BLaER1 treated with 17β-estradiol and CSF1 and Interleukin-3, amounts not matched to agents 10 nM and 100 nM (cell line): ENCODE measurements at regions not wholly inside any gene's neighbourhood (a gene's known extent, or its start where the extent isn't known, plus 50 kb on each side); places are given as distances from the start of the nearest gene placed in this dataset.

Source experiments
- H3K27ac ChIP-seq, 11 experiments: shearing (Covaris generic); formaldehyde crosslinking; 2 replicates each; pipeline ENCODE4 v1.8.1; 2022
- H3K27me3 ChIP-seq, 11 experiments: shearing (Covaris generic); formaldehyde crosslinking; 2 replicates each; pipeline ENCODE4 v1.8.1; 2022
- H3K36me3 ChIP-seq, 11 experiments: shearing (Covaris generic); formaldehyde crosslinking; 2 replicates each; pipeline ENCODE4 v1.8.1; 2022
- H3K4me1 ChIP-seq, 10 experiments: shearing (Covaris generic); formaldehyde crosslinking; 2 replicates each; pipeline ENCODE4 v1.8.1; 2022
- H3K4me2 ChIP-seq, 11 experiments: shearing (Covaris generic); formaldehyde crosslinking; 2 replicates each; pipeline ENCODE4 v1.8.1; 2022
- H3K4me3 ChIP-seq, 10 experiments: shearing (Covaris generic); formaldehyde crosslinking; 2 replicates each; pipeline ENCODE4 v1.8.1; 2022
- H3K9ac ChIP-seq, 11 experiments: shearing (Covaris generic); formaldehyde crosslinking; 2 replicates each; pipeline ENCODE4 v1.8.1; 2022
- H3K9me3 ChIP-seq, 11 experiments: shearing (Covaris generic); formaldehyde crosslinking; replicated peaks in 1 of 11; 2 replicates each; pipeline ENCODE4 v1.8.1; 2022
- H4K20me1 ChIP-seq, 11 experiments: shearing (Covaris generic); formaldehyde crosslinking; 2 replicates each; pipeline ENCODE4 v1.8.1; 2022
- Cebpa-rat ChIP-seq, 11 experiments: shearing (Covaris generic); IDR thresholded peaks; 2 replicates each; pipeline ENCODE4 v1.8.1; 2022

- no peak overlapping the region for H3K4me3 ChIP-seq
- no peaks in the 10 kb centered on the region; a peak in 1 of 22 replicates for H3K9me3 ChIP-seq
- H4K20me1 ChIP-seq, result peaks cover 0 to 13% (median 0%) of the 10 kb centered on the region in 11 experiments; a peak in 3 of 22 replicates
- no peak overlapping the region for H3K9ac ChIP-seq
- no peak for TF ChIP-seq Cebpa-rat (IDR thresholded peaks at IDR 0.05)
- H3K36me3 ChIP-seq, result no peaks in the 10 kb centered on the region
- peaks cover 0 to 7% (median 0%) of the 10 kb centered on the region in 10 experiments; a peak in 3 of 20 replicates for H3K4me1 ChIP-seq
- no peaks in the 10 kb centered on the region for H3K27me3 ChIP-seq
- no peak overlapping the region for H3K4me2 ChIP-seq
- no peak overlapping the region for H3K27ac ChIP-seq
These were observed 143.4 kb downstream of the CTTN start for GRCh38 chr11:70541699-70542098.

GRCh38 chr11:70542406-70542805 lies 144.1 kb downstream of the CTTN start:
- Histone ChIP-seq H3K9me3 (no peaks in the 10 kb centered on the region; a peak in 1 of 22 replicates), H3K9ac (no peak overlapping the region), H3K27me3 (no peaks in the 10 kb centered on the region), H3K4me2 (no peak overlapping the region), H3K4me3 (no peak overlapping the region), H3K36me3 (no peaks in the 10 kb centered on the region), H3K4me1 (peaks cover 0 to 7% (median 0%) of the 10 kb centered on the region in 10 experiments; a peak in 4 of 20 replicates), H4K20me1 (peaks cover 0 to 13% (median 0%) of the 10 kb centered on the region in 11 experiments; a peak in 3 of 22 replicates), H3K27ac (no peak overlapping the region)
- TF ChIP-seq Cebpa-rat (IDR thresholded peaks at IDR 0.05), result no peak

GRCh38 chr11:70542811-70543210 lies 144.5 kb downstream of the CTTN start:
- Histone ChIP-seq H3K9me3 (no peaks in the 10 kb centered on the region; a peak in 1 of 22 replicates), H3K36me3 (no peaks in the 10 kb centered on the region), H3K4me3 (no peak overlapping the region), H3K4me1 (peaks cover 0 to 7% (median 0%) of the 10 kb centered on the region in 10 experiments; a peak in 4 of 20 replicates), H3K9ac (no peak overlapping the region), H3K4me2 (no peak overlapping the region), H3K27ac (no peak overlapping the region), H3K27me3 (no peaks in the 10 kb centered on the region), H4K20me1 (peaks cover 0 to 11% (median 0%) of the 10 kb centered on the region in 11 experiments; a peak in 3 of 22 replicates)
- no peak for TF ChIP-seq Cebpa-rat (IDR thresholded peaks at IDR 0.05)

- Histone ChIP-seq H3K4me1 (peaks cover 0 to 8% (median 0%) of the 10 kb centered on the region in 10 experiments; a peak in 4 of 20 replicates), H3K36me3 (no peaks in the 10 kb centered on the region), H3K9me3 (no peaks in the 10 kb centered on the region; a peak in 1 of 22 replicates), H3K9ac (no peak overlapping the region), H3K27ac (no peak overlapping the region), H3K27me3 (no peaks in the 10 kb centered on the region), H3K4me3 (no peak overlapping the region), H4K20me1 (peaks cover 0 to 12% (median 0%) of the 10 kb centered on the region in 11 experiments; a peak in 3 of 22 replicates), H3K4me2 (no peak overlapping the region)
- TF ChIP-seq Cebpa-rat (IDR thresholded peaks at IDR 0.05), result no peak
These were observed 145.3 kb downstream of the CTTN start for GRCh38 chr11:70543611-70544010.

GRCh38 chr11:70544067-70544773 lies 145.9 kb downstream of the CTTN start:
- Histone ChIP-seq H3K9me3 (no peaks in the 10 kb centered on the region; a peak in 1 of 22 replicates), H3K4me2 (no peak overlapping the region), H3K4me3 (no peak overlapping the region), H3K27ac (no peak overlapping the region), H3K27me3 (no peaks in the 10 kb centered on the region), H4K20me1 (peaks cover 0 to 12% (median 0%) of the 10 kb centered on the region in 11 experiments; a peak in 2 of 22 replicates), H3K36me3 (no peaks in the 10 kb centered on the region), H3K4me1 (peaks cover 0 to 8% (median 0%) of the 10 kb centered on the region in 10 experiments; a peak in 4 of 20 replicates), H3K9ac (no peak overlapping the region)
- TF ChIP-seq Cebpa-rat (IDR thresholded peaks at IDR 0.05), result no peak

- peaks cover 0 to 7% (median 0%) of the 10 kb centered on the region in 10 experiments; a peak in 2 of 20 replicates for H3K4me1 ChIP-seq
- no peak for TF ChIP-seq Cebpa-rat (IDR thresholded peaks at IDR 0.05)
- H3K4me3 ChIP-seq, result no peak overlapping the region
- no peak overlapping the region for H3K9ac ChIP-seq
- H3K27me3 ChIP-seq, result no peaks in the 10 kb centered on the region
- no peak overlapping the region for H3K27ac ChIP-seq
- no peak overlapping the region for H3K4me2 ChIP-seq
- no peaks in the 10 kb centered on the region for H3K36me3 ChIP-seq
- H3K9me3 ChIP-seq, result no peaks in the 10 kb centered on the region; a peak in 1 of 22 replicates
- H4K20me1 ChIP-seq, result peaks cover 0 to 18% (median 0%) of the 10 kb centered on the region in 11 experiments; a peak in 2 of 22 replicates
These were observed 146.7 kb downstream of the CTTN start for GRCh38 chr11:70544774-70545609.

GRCh38 chr11:70545610-70545912 lies 147.2 kb downstream of the CTTN start:
- Histone ChIP-seq H3K9ac (no peak overlapping the region), H3K9me3 (no peaks in the 10 kb centered on the region; a peak in 1 of 22 replicates), H3K36me3 (no peaks in the 10 kb centered on the region), H3K4me2 (no peak overlapping the region), H4K20me1 (peaks cover 0 to 24% (median 0%) of the 10 kb centered on the region in 11 experiments; a peak in 2 of 22 replicates), H3K27me3 (no peaks in the 10 kb centered on the region), H3K4me3 (no peak overlapping the region), H3K4me1 (peaks cover 0 to 7% (median 0%) of the 10 kb centered on the region in 10 experiments; a peak in 2 of 20 replicates), H3K27ac (no peak overlapping the region)
- no peak for TF ChIP-seq Cebpa-rat (IDR thresholded peaks at IDR 0.05)

- no peaks in the 10 kb centered on the region for H3K36me3 ChIP-seq
- peaks cover 0 to 26% (median 0%) of the 10 kb centered on the region in 11 experiments; a peak in 2 of 22 replicates for H4K20me1 ChIP-seq
- H3K4me3 ChIP-seq, result no peak overlapping the region
- no peak overlapping the region for H3K4me2 ChIP-seq
- no peak overlapping the region for H3K27ac ChIP-seq
- H3K9me3 ChIP-seq, result no peaks in the 10 kb centered on the region; a peak in 1 of 22 replicates
- H3K27me3 ChIP-seq, result no peaks in the 10 kb centered on the region
- no peak overlapping the region for H3K9ac ChIP-seq
- H3K4me1 ChIP-seq, result peaks cover 0 to 7% (median 0%) of the 10 kb centered on the region in 10 experiments; a peak in 2 of 20 replicates
- no peak for TF ChIP-seq Cebpa-rat (IDR thresholded peaks at IDR 0.05)
These were observed 148.0 kb downstream of the CTTN start for GRCh38 chr11:70546191-70546940.
